ENCODE measurements at regions not wholly inside any gene's neighbourhood (a gene's known extent, or its start where the extent isn't known, plus 50 kb on each side); places are given as distances from the start of the nearest gene placed in this dataset.
"Not testable (repeated sequence)": the region's sequence is repeated elsewhere in the genome, so short reads cannot be mapped to it uniquely, and the experiment has no call there.

- DNase-seq: no peak
Observed at GRCh38 chrX:39245024-39245423, 443.8 kb downstream of the MID1IP1 start.

- DNase-seq: no peak
Observed at GRCh38 chrX:39247536-39247935, 446.3 kb downstream of the MID1IP1 start.

GRCh38 chrX:39248330-39248729 lies 447.1 kb downstream of the MID1IP1 start:
- no peak for DNase-seq

- DNase-seq: peak in 1 of 2 experiments; percentile 0
Observed at GRCh38 chrX:39249999-39250398, 448.7 kb downstream of the MID1IP1 start.

GRCh38 chrX:39251995-39252394 lies 450.7 kb downstream of the MID1IP1 start:
- DNase-seq: no peak

GRCh38 chrX:39253551-39253950 lies 452.3 kb downstream of the MID1IP1 start:
- DNase-seq: no peak

- DNase-seq: no peak
Observed at GRCh38 chrX:39258331-39258730, 457.1 kb downstream of the MID1IP1 start.

GRCh38 chrX:39260965-39261364 lies 459.7 kb downstream of the MID1IP1 start:
- no peak for DNase-seq

GRCh38 chrX:39261446-39262147 lies 460.3 kb downstream of the MID1IP1 start:
- DNase-seq: peak in 1 of 2 experiments; percentile 21

- no peak for DNase-seq
Observed at GRCh38 chrX:39262641-39263040, 461.4 kb downstream of the MID1IP1 start.

- no peak for DNase-seq
Observed at GRCh38 chrX:39264023-39264422, 462.8 kb downstream of the MID1IP1 start.

GRCh38 chrX:39267176-39267575 lies 465.9 kb downstream of the MID1IP1 start:
- no peak for DNase-seq

- DNase-seq: no peak
Observed at GRCh38 chrX:39268207-39268606, 466.9 kb downstream of the MID1IP1 start.

- no peak for DNase-seq
Observed at GRCh38 chrX:39275500-39276068, 474.3 kb downstream of the MID1IP1 start.

GRCh38 chrX:39277685-39278390 lies 476.6 kb downstream of the MID1IP1 start:
- DNase-seq: not testable (repeated sequence)

GRCh38 chrX:39283239-39283638 lies 482.0 kb downstream of the MID1IP1 start:
- no peak for DNase-seq

GRCh38 chrX:39288592-39288991 lies 487.3 kb downstream of the MID1IP1 start:
- no peak for DNase-seq

- no peak for DNase-seq
Observed at GRCh38 chrX:39289827-39290226, 488.6 kb downstream of the MID1IP1 start.

GRCh38 chrX:39293203-39293602 lies 491.9 kb downstream of the MID1IP1 start:
- DNase-seq: no peak

GRCh38 chrX:39296472-39296871 lies 495.2 kb downstream of the MID1IP1 start:
- no peak for DNase-seq

- DNase-seq: no peak
Observed at GRCh38 chrX:39298821-39299220, 497.6 kb downstream of the MID1IP1 start.

GRCh38 chrX:39299615-39300014 lies 498.4 kb downstream of the MID1IP1 start:
- no peak for DNase-seq

- no peak for DNase-seq
Observed at GRCh38 chrX:39301036-39301435, 499.8 kb downstream of the MID1IP1 start.

- DNase-seq: no peak
Observed at GRCh38 chrX:39302838-39303237, 501.6 kb downstream of the MID1IP1 start.
